IPS-20b (cell line): ENCODE measurements at regions not wholly inside any gene's neighbourhood (a gene's known extent, or its start where the extent isn't known, plus 50 kb on each side); places are given as distances from the start of the nearest gene placed in this dataset.
"Not testable (repeated sequence)": the region's sequence is repeated elsewhere in the genome, so short reads cannot be mapped to it uniquely, and the experiment has no call there.

Experiments
- H3K27ac ChIP-seq: one replicate; pipeline ENCODE4 v1.5.1; 2013; ENCODE audit warnings: low read length
- H3K27me3 ChIP-seq: 2 replicates; pipeline ENCODE4 v1.6.1; 2013; ENCODE audit warnings: mild to moderate bottlenecking, low read length, inconsistent platforms; ENCODE audit not compliant: insufficient read depth
- H3K36me3 ChIP-seq: 2 replicates; pipeline ENCODE4 v1.6.1; 2013; ENCODE audit warnings: low read depth, mild to moderate bottlenecking, inconsistent platforms, low read length, moderate library complexity; ENCODE audit not compliant: insufficient read depth
- H3K4me1 ChIP-seq: 2 replicates; pipeline ENCODE4 v1.6.1; 2013; ENCODE audit warnings: mild to moderate bottlenecking, control low read depth, inconsistent platforms, low read length, moderate library complexity; ENCODE audit not compliant: insufficient read depth
- H3K4me3 ChIP-seq: 2 replicates; pipeline ENCODE4 v1.5.1; 2013; ENCODE audit warnings: mild to moderate bottlenecking, low read length, inconsistent platforms
- H3K9ac ChIP-seq: 2 replicates; pipeline ENCODE4 v1.6.1; 2013; ENCODE audit warnings: low read depth, mild to moderate bottlenecking, inconsistent platforms, low read length, moderate library complexity
- H3K9me3 ChIP-seq: 2 replicates; pipeline ENCODE4 v1.6.1; 2013; ENCODE audit warnings: mild to moderate bottlenecking, low read depth, low read length, inconsistent platforms; ENCODE audit not compliant: insufficient read depth

GRCh38 chr14:101088714-101089113 is 185.2 kb upstream of the RTL1 start:
- Histone ChIP-seq H3K36me3 (no peaks in the 10 kb centered on the region), H3K9ac (no peak overlapping the region), H3K27ac (no peak overlapping the region), H3K27me3 (no peaks in the 10 kb centered on the region), H3K4me3 (no peak overlapping the region), H3K9me3 (no peaks in the 10 kb centered on the region), H3K4me1 (no peaks in the 10 kb centered on the region)

GRCh38 chr14:101090478-101090877 is 187.0 kb upstream of the RTL1 start:
- H3K36me3 ChIP-seq, H3K4me1 ChIP-seq, H3K9me3 ChIP-seq, H3K4me3 ChIP-seq, H3K27me3 ChIP-seq, H3K27ac ChIP-seq, H3K9ac ChIP-seq: not testable (repeated sequence)

GRCh38 chr14:101090976-101091375 is 187.5 kb upstream of the RTL1 start:
- Histone ChIP-seq H3K36me3 (no peaks in the 10 kb centered on the region), H3K9me3 (no peaks in the 10 kb centered on the region), H3K4me1 (0 out of 2 replicates have a peak, but pooled peaks cover 2% of the 10 kb centered on the region), H3K9ac (no peak overlapping the region), H3K27me3 (no peaks in the 10 kb centered on the region), H3K4me3 (no peak overlapping the region), H3K27ac (no peak overlapping the region)

GRCh38 chr14:101094916-101095315 is 191.4 kb upstream of the RTL1 start:
- not testable (repeated sequence) for H3K4me3 ChIP-seq, H3K27me3 ChIP-seq, H3K9ac ChIP-seq, H3K9me3 ChIP-seq, H3K4me1 ChIP-seq, H3K36me3 ChIP-seq, H3K27ac ChIP-seq

- no peak overlapping the region for H3K27ac ChIP-seq
- H3K9me3 ChIP-seq: peaks cover 3% of the 10 kb centered on the region
- H3K4me1 ChIP-seq: peaks cover 7% of the 10 kb centered on the region; the same call in 1 of the 2 replicates
- H3K9ac ChIP-seq: no peak overlapping the region
- no peaks in the 10 kb centered on the region for H3K36me3 ChIP-seq
- no peak overlapping the region for H3K4me3 ChIP-seq
- no peaks in the 10 kb centered on the region for H3K27me3 ChIP-seq
These were observed 193.0 kb upstream of the RTL1 start for GRCh38 chr14:101096551-101096950.

GRCh38 chr14:101097109-101097793 is 193.7 kb upstream of the RTL1 start:
- H3K27ac ChIP-seq: no peak overlapping the region
- peaks cover 3% of the 10 kb centered on the region for H3K9me3 ChIP-seq
- H3K9ac ChIP-seq: no peak overlapping the region

GRCh38 chr14:101098177-101098576 is 194.7 kb upstream of the RTL1 start:
- Histone ChIP-seq H3K27me3 (no peaks in the 10 kb centered on the region), H3K9me3 (peaks cover 3% of the 10 kb centered on the region), H3K4me3 (no peak overlapping the region), H3K36me3 (no peaks in the 10 kb centered on the region), H3K27ac (no peak overlapping the region), H3K9ac (no peak overlapping the region), H3K4me1 (peaks cover 7% of the 10 kb centered on the region; the same call in 1 of the 2 replicates)

More at GRCh38 chr14:101097109-101097793, 193.7 kb upstream of the RTL1 start:
- Histone ChIP-seq H3K4me3 (no peak overlapping the region), H3K4me1 (peaks cover 7% of the 10 kb centered on the region; the same call in 1 of the 2 replicates), H3K36me3 (no peaks in the 10 kb centered on the region), H3K27me3 (no peaks in the 10 kb centered on the region)

GRCh38 chr14:101098641-101099040 is 195.1 kb upstream of the RTL1 start:
- no peaks in the 10 kb centered on the region for H3K27me3 ChIP-seq
- no peaks in the 10 kb centered on the region for H3K36me3 ChIP-seq
- H3K9me3 ChIP-seq: peaks cover 3% of the 10 kb centered on the region
- peaks cover 7% of the 10 kb centered on the region; the same call in 1 of the 2 replicates for H3K4me1 ChIP-seq
- no peak overlapping the region for H3K4me3 ChIP-seq
- H3K27ac ChIP-seq: no peak overlapping the region
- H3K9ac ChIP-seq: no peak overlapping the region

- Histone ChIP-seq H3K9me3 (peaks cover 3% of the 10 kb centered on the region), H3K9ac (no peak overlapping the region), H3K27ac (no peak overlapping the region), H3K27me3 (no peaks in the 10 kb centered on the region), H3K4me1 (peaks cover 4% of the 10 kb centered on the region; the same call in 1 of the 2 replicates), H3K36me3 (no peaks in the 10 kb centered on the region), H3K4me3 (no peak overlapping the region)
These were observed 198.0 kb upstream of the RTL1 start for GRCh38 chr14:101101456-101102056.

GRCh38 chr14:101102875-101103274 is 199.4 kb upstream of the RTL1 start:
- Histone ChIP-seq H3K9ac (no peak overlapping the region), H3K9me3 (peaks cover 3% of the 10 kb centered on the region), H3K36me3 (no peaks in the 10 kb centered on the region), H3K4me1 (peaks cover 4% of the 10 kb centered on the region; the same call in 1 of the 2 replicates), H3K27ac (no peak overlapping the region), H3K27me3 (no peaks in the 10 kb centered on the region), H3K4me3 (no peak overlapping the region)

- H3K9me3 ChIP-seq: peaks cover 3% of the 10 kb centered on the region
- H3K27ac ChIP-seq: no peak overlapping the region
- H3K27me3 ChIP-seq: no peaks in the 10 kb centered on the region
- no peak overlapping the region for H3K4me3 ChIP-seq
- H3K36me3 ChIP-seq: no peaks in the 10 kb centered on the region
- peaks cover 4% of the 10 kb centered on the region; the same call in 1 of the 2 replicates for H3K4me1 ChIP-seq
- no peak overlapping the region for H3K9ac ChIP-seq
These were observed 199.9 kb upstream of the RTL1 start for GRCh38 chr14:101103321-101103901.

GRCh38 chr14:101104485-101104884 is 201.0 kb upstream of the RTL1 start:
- H3K36me3 ChIP-seq: no peaks in the 10 kb centered on the region

More at GRCh38 chr14:101104485-101104884, 201.0 kb upstream of the RTL1 start:
- H3K4me3 ChIP-seq: no peak overlapping the region
- no peak overlapping the region for H3K27ac ChIP-seq
- no peak overlapping the region for H3K9ac ChIP-seq
- H3K9me3 ChIP-seq: peaks cover 3% of the 10 kb centered on the region
- no peaks in the 10 kb centered on the region for H3K4me1 ChIP-seq
- no peaks in the 10 kb centered on the region for H3K27me3 ChIP-seq
